ENCODE measurements at regions not wholly inside any gene's neighbourhood (a gene's known extent, or its start where the extent isn't known, plus 50 kb on each side); places are given as distances from the start of the nearest gene placed in this dataset.

GRCh38 chr18:44180683-44181082, 500.0 kb upstream of the SETBP1 start:
- no peaks in the 10 kb centered on the region for H3K27me3 ChIP-seq (ENCODE audit: insufficient read depth, low read length)
- intact Hi-C loops (cut with micrococcal nuclease) = no loop called here
- H3K4me1 ChIP-seq (ENCODE audit: insufficient read depth, low read length) = no peaks in the 10 kb centered on the region
- no peaks in the 10 kb centered on the region for H3K36me3 Mint-ChIP-seq
- no peaks in the 10 kb centered on the region for H3K27me3 Mint-ChIP-seq
- no peak overlapping the region for H3K27ac ChIP-seq (ENCODE audit: low read depth, low read length)
- H3K4me3 ChIP-seq (ENCODE audit: low read length in 2 of 2) = no peak overlapping the region
- no peak for DNase-seq
- no peaks in the 10 kb centered on the region for H3K36me3 ChIP-seq (ENCODE audit: insufficient read depth, low read length)
- no peak overlapping the region for H3K4me3 Mint-ChIP-seq
- H3K4me1 Mint-ChIP-seq = no peaks in the 10 kb centered on the region
- CTCF ChIA-PET (ENCODE audit: partially characterized antibody) = no interaction called here
- no peak overlapping the region for H3K27ac Mint-ChIP-seq
- POLR2A ChIA-PET (ENCODE audit: partially characterized antibody) = no interaction called here
- H3K9me3 ChIP-seq (ENCODE audit: control insufficient read depth in 1 of 2, low read length in 2 of 2) = no peaks in the 10 kb centered on the region
- H3K9me3 Mint-ChIP-seq = peaks cover 0 to 6% (median 2%) of the 10 kb centered on the region in 8 donors

- ChIA-PET POLR2A (ENCODE audit: partially characterized antibody) (no interaction called here), CTCF (ENCODE audit: partially characterized antibody) (no interaction called here)
- Histone ChIP-seq H3K4me1 (ENCODE audit: insufficient read depth, low read length) (no peaks in the 10 kb centered on the region), H3K9me3 (ENCODE audit: control insufficient read depth in 1 of 2, low read length in 2 of 2) (no peaks in the 10 kb centered on the region), H3K4me3 (ENCODE audit: low read length in 2 of 2) (no peak overlapping the region), H3K27ac (ENCODE audit: low read depth, low read length) (no peak overlapping the region), H3K27me3 (ENCODE audit: insufficient read depth, low read length) (no peaks in the 10 kb centered on the region), H3K36me3 (ENCODE audit: insufficient read depth, low read length) (no peaks in the 10 kb centered on the region)
- Mint-ChIP-seq H3K4me3 (no peak overlapping the region), H3K4me1 (no peaks in the 10 kb centered on the region), H3K27me3 (no peaks in the 10 kb centered on the region), H3K27ac (no peak overlapping the region), H3K36me3 (no peaks in the 10 kb centered on the region), H3K9me3 (peaks cover 0 to 6% (median 1%) of the 10 kb centered on the region in 8 donors)
- no peak for DNase-seq
- intact Hi-C loops (cut with micrococcal nuclease) = no loop called here
Observed at GRCh38 chr18:44181951-44182747, 498.5 kb upstream of the SETBP1 start.

GRCh38 chr18:44186001-44186400, 494.7 kb upstream of the SETBP1 start:
- H3K4me3 Mint-ChIP-seq = no peak overlapping the region
- Histone ChIP-seq H3K36me3 (ENCODE audit: insufficient read depth, low read length) (no peaks in the 10 kb centered on the region), H3K4me1 (ENCODE audit: insufficient read depth, low read length) (no peaks in the 10 kb centered on the region), H3K27ac (ENCODE audit: low read depth, low read length) (no peak overlapping the region), H3K9me3 (ENCODE audit: control insufficient read depth in 1 of 2, low read length in 2 of 2) (no peaks in the 10 kb centered on the region), H3K27me3 (ENCODE audit: insufficient read depth, low read length) (no peaks in the 10 kb centered on the region), H3K4me3 (ENCODE audit: low read length in 2 of 2) (no peak overlapping the region)
- intact Hi-C loops (cut with micrococcal nuclease) = no loop called here
- no peaks in the 10 kb centered on the region for H3K4me1 Mint-ChIP-seq
- CTCF ChIA-PET (ENCODE audit: partially characterized antibody) = no interaction called here
- peaks cover 0 to 4% (median 0%) of the 10 kb centered on the region in 8 donors for H3K9me3 Mint-ChIP-seq
- H3K27me3 Mint-ChIP-seq = no peaks in the 10 kb centered on the region
- no peak for DNase-seq
- H3K27ac Mint-ChIP-seq = no peak overlapping the region
- H3K36me3 Mint-ChIP-seq = no peaks in the 10 kb centered on the region
- POLR2A ChIA-PET (ENCODE audit: partially characterized antibody) = no interaction called here

- H3K4me1 Mint-ChIP-seq = no peaks in the 10 kb centered on the region
- H3K27me3 Mint-ChIP-seq = no peaks in the 10 kb centered on the region
- no peak overlapping the region for H3K27ac Mint-ChIP-seq
- ChIA-PET CTCF (ENCODE audit: partially characterized antibody) (no interaction called here), POLR2A (ENCODE audit: partially characterized antibody) (no interaction called here)
- Histone ChIP-seq H3K27me3 (ENCODE audit: insufficient read depth, low read length) (no peaks in the 10 kb centered on the region), H3K9me3 (ENCODE audit: control insufficient read depth in 1 of 2, low read length in 2 of 2) (no peaks in the 10 kb centered on the region), H3K36me3 (ENCODE audit: insufficient read depth, low read length) (no peaks in the 10 kb centered on the region), H3K4me1 (ENCODE audit: insufficient read depth, low read length) (no peaks in the 10 kb centered on the region), H3K27ac (ENCODE audit: low read depth, low read length) (no peak overlapping the region), H3K4me3 (ENCODE audit: low read length in 2 of 2) (no peak overlapping the region)
- H3K9me3 Mint-ChIP-seq = peaks cover 0 to 4% (median 0%) of the 10 kb centered on the region in 8 donors
- H3K36me3 Mint-ChIP-seq = no peaks in the 10 kb centered on the region
- H3K4me3 Mint-ChIP-seq = no peak overlapping the region
- no peak for DNase-seq
- intact Hi-C loops (cut with micrococcal nuclease) = no loop called here
Observed at GRCh38 chr18:44187090-44187489, 493.6 kb upstream of the SETBP1 start.

- no peaks in the 10 kb centered on the region for H3K4me1 Mint-ChIP-seq
- H3K27ac Mint-ChIP-seq = no peak overlapping the region
- Histone ChIP-seq H3K36me3 (ENCODE audit: insufficient read depth, low read length) (no peaks in the 10 kb centered on the region), H3K27me3 (ENCODE audit: insufficient read depth, low read length) (no peaks in the 10 kb centered on the region), H3K4me3 (ENCODE audit: low read length in 2 of 2) (no peak overlapping the region), H3K27ac (ENCODE audit: low read depth, low read length) (no peak overlapping the region), H3K9me3 (ENCODE audit: control insufficient read depth in 1 of 2, low read length in 2 of 2) (no peaks in the 10 kb centered on the region), H3K4me1 (ENCODE audit: insufficient read depth, low read length) (no peaks in the 10 kb centered on the region)
- H3K36me3 Mint-ChIP-seq = no peaks in the 10 kb centered on the region
- CTCF ChIA-PET (ENCODE audit: partially characterized antibody) = no interaction called here
- no peaks in the 10 kb centered on the region for H3K27me3 Mint-ChIP-seq
- H3K4me3 Mint-ChIP-seq = no peak overlapping the region
- intact Hi-C loops (cut with micrococcal nuclease) = no loop called here
- POLR2A ChIA-PET (ENCODE audit: partially characterized antibody) = no interaction called here
- no peak for DNase-seq
- peaks cover 0 to 17% (median 6%) of the 10 kb centered on the region in 8 donors for H3K9me3 Mint-ChIP-seq
Observed at GRCh38 chr18:44195394-44196140, 485.1 kb upstream of the SETBP1 start.

- Mint-ChIP-seq H3K36me3 (no peaks in the 10 kb centered on the region), H3K4me1 (no peaks in the 10 kb centered on the region), H3K9me3 (peaks cover 0 to 17% (median 6%) of the 10 kb centered on the region in 8 donors), H3K27me3 (no peaks in the 10 kb centered on the region), H3K27ac (no peak overlapping the region), H3K4me3 (no peak overlapping the region)
- Histone ChIP-seq H3K4me1 (ENCODE audit: insufficient read depth, low read length) (no peaks in the 10 kb centered on the region), H3K27ac (ENCODE audit: low read depth, low read length) (no peak overlapping the region), H3K9me3 (ENCODE audit: control insufficient read depth in 1 of 2, low read length in 2 of 2) (no peaks in the 10 kb centered on the region), H3K27me3 (ENCODE audit: insufficient read depth, low read length) (no peaks in the 10 kb centered on the region), H3K36me3 (ENCODE audit: insufficient read depth, low read length) (no peaks in the 10 kb centered on the region), H3K4me3 (ENCODE audit: low read length in 2 of 2) (no peak overlapping the region)
- POLR2A ChIA-PET (ENCODE audit: partially characterized antibody) = no interaction called here
- no peak for DNase-seq
- CTCF ChIA-PET (ENCODE audit: partially characterized antibody) = no interaction called here
- intact Hi-C loops (cut with micrococcal nuclease) = no loop called here
Observed at GRCh38 chr18:44197832-44198611, 482.7 kb upstream of the SETBP1 start.

- Mint-ChIP-seq H3K27me3 (no peaks in the 10 kb centered on the region), H3K9me3 (peaks cover 0 to 21% (median 6%) of the 10 kb centered on the region in 8 donors), H3K4me3 (no peak overlapping the region), H3K27ac (no peak overlapping the region), H3K4me1 (no peaks in the 10 kb centered on the region), H3K36me3 (no peaks in the 10 kb centered on the region)
- ChIA-PET CTCF (ENCODE audit: partially characterized antibody) (no interaction called here), POLR2A (ENCODE audit: partially characterized antibody) (no interaction called here)
- Histone ChIP-seq H3K27me3 (ENCODE audit: insufficient read depth, low read length) (no peaks in the 10 kb centered on the region), H3K36me3 (ENCODE audit: insufficient read depth, low read length) (no peaks in the 10 kb centered on the region), H3K27ac (ENCODE audit: low read depth, low read length) (no peak overlapping the region), H3K9me3 (ENCODE audit: control insufficient read depth in 1 of 2, low read length in 2 of 2) (no peaks in the 10 kb centered on the region), H3K4me1 (ENCODE audit: insufficient read depth, low read length) (no peaks in the 10 kb centered on the region), H3K4me3 (ENCODE audit: low read length in 2 of 2) (no peak overlapping the region)
- DNase-seq = no peak
- intact Hi-C loops (cut with micrococcal nuclease) = no loop called here
Observed at GRCh38 chr18:44198612-44199284, 481.9 kb upstream of the SETBP1 start.

All from CD4-positive, alpha-beta memory T cell (primary cell).